Fibroblast of lung (primary cell): ENCODE measurements at regions not wholly inside any gene's neighbourhood (a gene's known extent, or its start where the extent isn't known, plus 50 kb on each side); places are given as distances from the start of the nearest gene placed in this dataset.

Experiments
- CTCF ChIP-seq, 2 donors: IDR thresholded peaks in 1 of 2; conservative IDR thresholded peaks in 1 of 2; 1 replicate in 1 of 2; 2 replicates in 1 of 2; pipeline ENCODE4 v1.5.1; 2011 to 2012; ENCODE audit warnings: low read length in 2 of 2, control low read depth in 1 of 2, inconsistent platforms in 1 of 2, low read depth in 1 of 2, mild to moderate bottlenecking in 1 of 2
- EZH2 ChIP-seq: IDR thresholded peaks from 2 replicates; pipeline ENCODE4 v1.5.1; 2012; ENCODE audit warnings: low read length, control low read depth, mild to moderate bottlenecking; ENCODE audit errors: missing control alignments

- TF ChIP-seq CTCF (conservative IDR thresholded peaks at IDR 0.05 in 1 of 2, IDR thresholded peaks at IDR 0.05 in 1 of 2; ENCODE audit: low read depth in 1 of 2, low read length in 2 of 2) (peak in 1 of 2 donors; percentile 38), EZH2 (no peak)
These were observed 568.5 kb downstream of the KCNA4 start for GRCh38 chr11:29448246-29448877.
